CD4-positive, alpha-beta T cell (primary cell): ENCODE measurements at regions not wholly inside any gene's neighbourhood (a gene's known extent, or its start where the extent isn't known, plus 50 kb on each side); places are given as distances from the start of the nearest gene placed in this dataset.

ENCODE experiments used
- ATAC-seq: fragments of 200-7000 bp; cut with Tn5 transposase; one replicate; pipeline ENCODE4 v1.10.0; 2022; ENCODE audit warnings: mild to moderate bottlenecking; ENCODE audit not compliant: poor library complexity
- CTCF ChIA-PET: fragments of 350-600 bp; sonication (Branson Sonifier 250); formaldehyde crosslinking; loops from one replicate; lab custom pipeline; 2021; ENCODE audit warnings: antibody characterized with exemption, inconsistent platforms; lab: Charles Lee
- POLR2A ChIA-PET: fragments of 350-600 bp; sonication (Branson Sonifier 250); formaldehyde crosslinking; loops from one replicate; lab custom pipeline; 2021; ENCODE audit warnings: antibody characterized with exemption, inconsistent platforms; lab: Charles Lee
- DNase-seq, 14 experiments: peaks; one replicate each; pipeline ENCODE4 v3.0.0-alpha.2; 2013 to 2020; ENCODE audit warnings: mixed read lengths in 2 of 14
- H3K27ac ChIP-seq, 2 donors: one replicate each; pipeline versions ENCODE4 v1.5.1 to v1.7.0; 2013; ENCODE audit warnings: low read length in 2 of 2, low read depth in 1 of 2, mild to moderate bottlenecking in 1 of 2
- H3K27me3 ChIP-seq, 2 experiments: 1 replicate in 1 of 2; 2 replicates in 1 of 2; pipeline versions ENCODE4 v1.6.1 to v1.7.0; 2013; ENCODE audit warnings: low read length in 2 of 2, control low read depth in 1 of 2, mild to moderate bottlenecking in 1 of 2, moderate library complexity in 1 of 2; ENCODE audit not compliant: insufficient read depth in 2 of 2, control insufficient read depth in 1 of 2
- H3K36me3 ChIP-seq: one replicate; pipeline ENCODE4 v1.6.1; 2013; ENCODE audit warnings: low read length, control low read depth; ENCODE audit not compliant: insufficient read depth
- H3K4me1 ChIP-seq: one replicate; pipeline ENCODE4 v1.6.1; 2013; ENCODE audit warnings: low read length, control low read depth; ENCODE audit not compliant: insufficient read depth
- H3K4me3 ChIP-seq: one replicate; pipeline ENCODE4 v1.5.1; 2013; ENCODE audit warnings: mild to moderate bottlenecking, low read length, moderate library complexity
- H3K9me3 ChIP-seq, 2 experiments: 1 replicate in 1 of 2; 2 replicates in 1 of 2; pipeline versions ENCODE4 v1.6.1 to v1.7.0; 2013; ENCODE audit warnings: low read length in 2 of 2, mild to moderate bottlenecking in 2 of 2, control low read depth in 1 of 2, moderate library complexity in 1 of 2; ENCODE audit not compliant: control insufficient read depth in 1 of 2, insufficient read depth in 1 of 2
- H3K27ac Mint-ChIP-seq: one replicate; pipeline ENCODE4 v1.8.0; 2020; ENCODE audit warnings: mixed read lengths
- H3K27me3 Mint-ChIP-seq: one replicate; pipeline ENCODE4 v1.8.0; 2021; ENCODE audit warnings: mixed read lengths
- H3K36me3 Mint-ChIP-seq: one replicate; pipeline ENCODE4 v1.8.0; 2021; ENCODE audit warnings: low read depth, mixed read lengths
- H3K4me1 Mint-ChIP-seq: one replicate; pipeline ENCODE4 v1.8.0; 2021; ENCODE audit warnings: low read depth, mixed read lengths
- H3K4me3 Mint-ChIP-seq: one replicate; pipeline ENCODE4 v1.8.0; 2020; ENCODE audit warnings: mild to moderate bottlenecking, mixed read lengths
- H3K9me3 Mint-ChIP-seq: one replicate; pipeline ENCODE4 v1.8.0; 2020; ENCODE audit warnings: mixed read lengths
- CTCF ChIP-seq: fragments of 200-600 bp; IDR thresholded peaks from one replicate; pipeline ENCODE4 v1.8.0; 2022; ENCODE audit warnings: antibody characterized with exemption, mild to moderate bottlenecking
- intact Hi-C, 2 experiments: fragments of 100-400 bp; cut with DNase I in 1 of 2; cut with micrococcal nuclease in 1 of 2; formaldehyde crosslinking; loops; one replicate each; pipeline versions ENCODE4 v1.15.1 to v1.9.0; 2023 to 2025; cut with DNase I, micrococcal nuclease

- Histone ChIP-seq H3K27ac (no peak overlapping the region), H3K9me3 (no peaks in the 10 kb centered on the region), H3K27me3 (no peaks in the 10 kb centered on the region), H3K36me3 (no peaks in the 10 kb centered on the region), H3K4me1 (no peaks in the 10 kb centered on the region), H3K4me3 (no peak overlapping the region)
- H3K27me3 Mint-ChIP-seq, result no peaks in the 10 kb centered on the region
- no peak overlapping the region for H3K4me3 Mint-ChIP-seq
- intact Hi-C loops, result no loop called here
- no peaks in the 10 kb centered on the region for H3K9me3 Mint-ChIP-seq
- TF ChIP-seq CTCF, result no peak
- ChIA-PET CTCF (no interaction called here), POLR2A (no interaction called here)
- H3K36me3 Mint-ChIP-seq, result no peaks in the 10 kb centered on the region
- no peak overlapping the region for H3K27ac Mint-ChIP-seq
- no peak for DNase-seq
- H3K4me1 Mint-ChIP-seq, result no peaks in the 10 kb centered on the region
- no peak for ATAC-seq
These were observed 352.0 kb downstream of the RNF144A start for GRCh38 chr2:7269106-7269643.

GRCh38 chr2:7270011-7270431 lies 352.8 kb downstream of the RNF144A start:
- Histone ChIP-seq H3K4me1 (no peaks in the 10 kb centered on the region), H3K27ac (no peak overlapping the region), H3K36me3 (no peaks in the 10 kb centered on the region), H3K4me3 (no peak overlapping the region), H3K27me3 (no peaks in the 10 kb centered on the region), H3K9me3 (no peaks in the 10 kb centered on the region)
- Mint-ChIP-seq H3K27me3 (no peaks in the 10 kb centered on the region), H3K4me3 (no peak overlapping the region), H3K9me3 (no peaks in the 10 kb centered on the region), H3K4me1 (no peaks in the 10 kb centered on the region), H3K27ac (no peak overlapping the region), H3K36me3 (no peaks in the 10 kb centered on the region)
- DNase-seq, result no peak
- no peak for TF ChIP-seq CTCF
- intact Hi-C loops, result no loop called here
- ATAC-seq, result no peak
- ChIA-PET POLR2A (no interaction called here), CTCF (no interaction called here)

GRCh38 chr2:7272210-7272609 lies 355.0 kb downstream of the RNF144A start:
- DNase-seq, result no peak
- no peak for TF ChIP-seq CTCF
- no peaks in the 10 kb centered on the region for H3K9me3 Mint-ChIP-seq
- intact Hi-C loops, result no loop called here
- H3K9me3 ChIP-seq, result no peaks in the 10 kb centered on the region
- H3K27ac Mint-ChIP-seq, result no peak overlapping the region
- H3K27ac ChIP-seq, result no peak overlapping the region
- no peaks in the 10 kb centered on the region for H3K27me3 ChIP-seq
- H3K4me1 Mint-ChIP-seq, result no peaks in the 10 kb centered on the region
- ChIA-PET CTCF (no interaction called here), POLR2A (no interaction called here)
- no peaks in the 10 kb centered on the region for H3K27me3 Mint-ChIP-seq
- H3K36me3 Mint-ChIP-seq, result no peaks in the 10 kb centered on the region
- no peak overlapping the region for H3K4me3 ChIP-seq
- ATAC-seq, result no peak
- H3K4me3 Mint-ChIP-seq, result no peak overlapping the region
- no peaks in the 10 kb centered on the region for H3K36me3 ChIP-seq
- no peaks in the 10 kb centered on the region for H3K4me1 ChIP-seq
